Activated CD4-positive, alpha-beta T cell treated with anti-CD3 and anti-CD28 coated beads for 36 hours (primary cell): ENCODE measurements at regions not wholly inside any gene's neighbourhood (a gene's known extent, or its start where the extent isn't known, plus 50 kb on each side); places are given as distances from the start of the nearest gene placed in this dataset.
"Not testable (repeated sequence)": the region's sequence is repeated elsewhere in the genome, so short reads cannot be mapped to it uniquely, and the experiment has no call there.

Experiments used
- ATAC-seq: fragments of 200-7000 bp; cut with Tn5 transposase; one replicate; pipeline ENCODE4 v1.10.0; 2021; ENCODE audit warnings: mild to moderate bottlenecking, moderate library complexity
- CTCF ChIA-PET: fragments of 350-600 bp; sonication (Branson Sonifier 250); formaldehyde crosslinking; loops from one replicate; lab custom pipeline; 2021; ENCODE audit warnings: antibody characterized with exemption; lab: Charles Lee
- POLR2A ChIA-PET: fragments of 350-600 bp; sonication (Branson Sonifier 250); formaldehyde crosslinking; loops from one replicate; lab custom pipeline; 2021; ENCODE audit warnings: antibody characterized with exemption, inconsistent platforms; lab: Charles Lee
- DNase-seq: peaks from one replicate; pipeline ENCODE4 v3.0.0-alpha.2; 2020
- H3K27ac Mint-ChIP-seq: one replicate; pipeline ENCODE4 v1.8.0; 2021; ENCODE audit warnings: mixed read lengths
- H3K27me3 Mint-ChIP-seq: one replicate; pipeline ENCODE4 v1.8.0; 2021; ENCODE audit warnings: mixed read lengths
- H3K36me3 Mint-ChIP-seq: one replicate; pipeline ENCODE4 v1.8.0; 2021; ENCODE audit warnings: low read depth, mixed read lengths
- H3K4me1 Mint-ChIP-seq: one replicate; pipeline ENCODE4 v1.8.0; 2021; ENCODE audit warnings: mixed read lengths
- H3K4me3 Mint-ChIP-seq: one replicate; pipeline ENCODE4 v1.8.0; 2021; ENCODE audit warnings: mild to moderate bottlenecking, moderate library complexity, mixed read lengths
- H3K9me3 Mint-ChIP-seq: one replicate; pipeline ENCODE4 v1.8.0; 2021; ENCODE audit warnings: low read depth, mixed read lengths
- intact Hi-C, 2 experiments: fragments of 100-400 bp; cut with DNase I in 1 of 2; cut with micrococcal nuclease in 1 of 2; formaldehyde crosslinking; loops; one replicate each; pipeline versions ENCODE4 v1.14.2 to v1.15.1; 2022 to 2024; cut with DNase I, micrococcal nuclease

DNA sequence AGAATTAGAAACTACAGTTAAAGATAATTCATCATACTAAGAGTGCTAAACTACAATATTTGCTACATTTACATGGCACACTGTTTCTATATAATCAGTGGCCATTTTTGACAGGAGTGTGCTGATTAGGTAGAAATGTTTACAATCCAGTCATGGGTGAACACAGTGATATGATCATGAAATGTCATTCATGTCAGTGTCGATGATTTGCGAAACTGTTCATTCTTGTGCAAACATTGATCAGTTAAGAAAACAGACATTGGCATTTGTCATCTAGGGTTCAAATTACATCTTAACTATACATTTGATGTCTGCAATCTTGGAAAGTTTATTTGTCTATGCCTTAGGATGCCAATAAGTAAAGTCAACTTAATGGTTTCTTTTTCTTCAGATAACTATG lies 474.9 kb downstream of the DOK5 start:
- H3K9me3 Mint-ChIP-seq: peaks cover 2% of the 10 kb centered on the region
- ChIA-PET POLR2A (no interaction called here), CTCF (no interaction called here)
- no peaks in the 10 kb centered on the region for H3K36me3 Mint-ChIP-seq
- DNase-seq (no peak), ATAC-seq (no peak)
- H3K27me3 Mint-ChIP-seq: no peaks in the 10 kb centered on the region
- intact Hi-C loops: no loop called here
- no peak overlapping the region for H3K4me3 Mint-ChIP-seq
- H3K4me1 Mint-ChIP-seq: no peaks in the 10 kb centered on the region
- H3K27ac Mint-ChIP-seq: no peak overlapping the region

DNA sequence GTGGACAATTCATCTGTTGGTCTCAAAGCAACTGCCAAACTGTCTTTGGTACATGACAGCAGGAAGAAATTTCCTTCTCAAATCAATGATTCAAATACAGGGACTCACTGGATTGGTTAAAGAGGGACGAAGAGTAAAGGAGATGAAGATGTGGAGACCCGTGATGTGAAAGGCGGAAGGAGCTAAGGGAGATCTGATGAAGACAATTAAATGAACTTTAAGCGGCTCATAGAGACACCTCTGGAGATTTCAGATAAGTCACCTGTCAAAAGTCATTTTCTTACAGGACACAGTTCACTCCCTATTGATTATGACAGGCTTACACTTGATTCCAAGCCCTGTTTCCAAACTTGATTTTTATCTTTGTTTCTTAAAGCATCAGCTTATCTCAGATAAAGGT lies 466.3 kb downstream of the DOK5 start:
- H3K27me3 Mint-ChIP-seq: no peaks in the 10 kb centered on the region
- ATAC-seq (no peak), DNase-seq (no peak)
- intact Hi-C loops: no loop called here
- no peaks in the 10 kb centered on the region for H3K36me3 Mint-ChIP-seq
- no peaks in the 10 kb centered on the region for H3K4me1 Mint-ChIP-seq
- H3K4me3 Mint-ChIP-seq: no peak overlapping the region
- CTCF ChIA-PET: no interaction called here
- H3K27ac Mint-ChIP-seq: no peak overlapping the region
- peaks cover 2% of the 10 kb centered on the region for H3K9me3 Mint-ChIP-seq
- POLR2A ChIA-PET: no interaction called here

GRCh38 chr20:54940522-54940921 lies 465.1 kb downstream of the DOK5 start:
- no peak overlapping the region for H3K4me3 Mint-ChIP-seq
- no peaks in the 10 kb centered on the region for H3K36me3 Mint-ChIP-seq
- no peak overlapping the region for H3K27ac Mint-ChIP-seq
- ChIA-PET POLR2A (no interaction called here), CTCF (no interaction called here)
- ATAC-seq (no peak), DNase-seq (no peak)
- no peaks in the 10 kb centered on the region for H3K4me1 Mint-ChIP-seq
- no peaks in the 10 kb centered on the region for H3K27me3 Mint-ChIP-seq
- no peaks in the 10 kb centered on the region for H3K9me3 Mint-ChIP-seq
- intact Hi-C loops: no loop called here

GRCh38 chr20:54938707-54939106 lies 463.3 kb downstream of the DOK5 start:
- DNase-seq (no peak), ATAC-seq (no peak)
- H3K4me3 Mint-ChIP-seq: no peak overlapping the region
- ChIA-PET POLR2A (no interaction called here), CTCF (no interaction called here)
- no peaks in the 10 kb centered on the region for H3K27me3 Mint-ChIP-seq
- no peaks in the 10 kb centered on the region for H3K36me3 Mint-ChIP-seq
- H3K27ac Mint-ChIP-seq: no peak overlapping the region
- intact Hi-C loops: no loop called here
- H3K9me3 Mint-ChIP-seq: no peaks in the 10 kb centered on the region
- H3K4me1 Mint-ChIP-seq: no peaks in the 10 kb centered on the region

- Mint-ChIP-seq H3K36me3 (no peaks in the 10 kb centered on the region), H3K4me3 (no peak overlapping the region), H3K4me1 (no peaks in the 10 kb centered on the region), H3K27ac (no peak overlapping the region), H3K9me3 (no peaks in the 10 kb centered on the region), H3K27me3 (no peaks in the 10 kb centered on the region)
- DNase-seq (no peak), ATAC-seq (no peak)
- POLR2A ChIA-PET: no interaction called here
- CTCF ChIA-PET: no interaction called here
- intact Hi-C loops: no loop called here
Observed at GRCh38 chr20:54933212-54933904, 458.0 kb downstream of the DOK5 start.

- ATAC-seq (no peak), DNase-seq (no peak)
- ChIA-PET POLR2A (no interaction called here), CTCF (no interaction called here)
- intact Hi-C loops: no loop called here
- Mint-ChIP-seq H3K9me3 (peaks cover 4% of the 10 kb centered on the region), H3K4me1 (no peaks in the 10 kb centered on the region), H3K27ac (no peak overlapping the region), H3K27me3 (no peaks in the 10 kb centered on the region), H3K36me3 (no peaks in the 10 kb centered on the region), H3K4me3 (no peak overlapping the region)
Observed at GRCh38 chr20:54929191-54929590, 453.8 kb downstream of the DOK5 start.

DNA sequence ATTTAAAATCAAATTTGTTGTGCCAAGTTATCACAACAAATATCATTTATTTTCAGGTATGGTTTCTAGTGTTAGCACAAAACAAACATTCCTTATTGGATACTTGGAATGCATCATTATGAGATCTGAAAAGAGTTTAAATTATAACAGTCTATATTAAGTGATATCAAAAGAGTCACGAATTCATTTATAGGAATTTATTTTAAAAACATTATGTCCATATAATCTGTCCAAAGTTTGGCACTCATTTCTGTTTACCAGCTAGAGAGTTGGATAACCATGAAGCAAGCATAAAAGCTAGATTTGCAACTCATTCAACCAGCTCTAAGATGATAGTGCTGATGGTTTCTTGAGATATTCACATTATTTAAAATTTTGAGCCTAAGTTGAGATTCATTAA lies 453.2 kb downstream of the DOK5 start:
- Mint-ChIP-seq H3K27me3 (no peaks in the 10 kb centered on the region), H3K9me3 (peaks cover 4% of the 10 kb centered on the region), H3K27ac (no peak overlapping the region), H3K36me3 (no peaks in the 10 kb centered on the region), H3K4me1 (no peaks in the 10 kb centered on the region), H3K4me3 (no peak overlapping the region)
- CTCF ChIA-PET: no interaction called here
- POLR2A ChIA-PET: no interaction called here
- DNase-seq: no peak
- no peak for ATAC-seq
- intact Hi-C loops: no loop called here

DNA sequence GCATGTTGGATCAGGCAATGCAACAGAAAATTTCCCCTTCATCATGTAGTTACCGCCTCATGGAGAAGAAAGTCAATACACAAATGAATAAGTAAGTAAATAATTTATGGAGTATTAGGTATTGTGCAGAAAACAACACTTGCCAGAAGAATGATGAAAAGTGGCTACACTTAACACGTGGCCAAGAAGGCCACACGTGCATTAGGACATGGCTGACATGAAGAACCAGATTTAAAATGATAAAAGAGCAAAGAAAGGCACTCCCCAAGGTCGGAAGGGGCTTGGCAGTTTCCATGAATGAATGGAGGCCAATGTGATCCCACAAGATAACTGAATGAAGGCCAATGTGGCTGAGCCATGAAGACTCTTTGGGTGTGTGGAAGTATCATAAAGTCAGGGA lies 447.2 kb downstream of the DOK5 start:
- POLR2A ChIA-PET: no interaction called here
- H3K4me3 Mint-ChIP-seq: no peak overlapping the region
- H3K27me3 Mint-ChIP-seq: no peaks in the 10 kb centered on the region
- intact Hi-C loops: no loop called here
- DNase-seq: no peak
- peaks cover 8% of the 10 kb centered on the region for H3K9me3 Mint-ChIP-seq
- H3K4me1 Mint-ChIP-seq: no peaks in the 10 kb centered on the region
- no peak for ATAC-seq
- no peak overlapping the region for H3K27ac Mint-ChIP-seq
- H3K36me3 Mint-ChIP-seq: no peaks in the 10 kb centered on the region
- CTCF ChIA-PET: no interaction called here

GRCh38 chr20:54922096-54922495 lies 446.7 kb downstream of the DOK5 start:
- intact Hi-C loops: no loop called here
- ATAC-seq (no peak), DNase-seq (no peak)
- Mint-ChIP-seq H3K36me3 (no peaks in the 10 kb centered on the region), H3K9me3 (peaks cover 5% of the 10 kb centered on the region), H3K27me3 (no peaks in the 10 kb centered on the region), H3K27ac (no peak overlapping the region), H3K4me3 (no peak overlapping the region), H3K4me1 (no peaks in the 10 kb centered on the region)
- ChIA-PET CTCF (no interaction called here), POLR2A (no interaction called here)

DNA sequence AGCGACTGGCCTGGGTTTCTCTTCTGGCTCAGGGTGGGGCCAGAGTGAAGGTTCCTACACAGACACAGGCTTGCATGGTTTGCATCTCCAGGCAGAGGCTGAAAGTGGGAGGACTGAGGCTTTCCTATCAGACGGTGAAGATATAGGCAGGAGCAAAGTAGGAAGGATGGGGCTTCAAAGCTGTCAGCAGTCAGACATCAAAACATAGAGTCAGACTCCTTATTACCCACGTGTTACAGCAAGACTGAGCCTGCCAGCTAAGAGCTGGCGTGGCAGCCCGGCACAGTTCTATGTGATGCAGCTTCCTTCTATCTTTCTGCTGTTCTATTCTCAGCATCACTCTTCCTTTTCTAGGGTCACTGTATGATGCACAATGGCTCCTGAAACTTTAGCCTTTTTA lies 445.1 kb downstream of the DOK5 start:
- ChIA-PET POLR2A (no interaction called here), CTCF (interaction anchor here (0.6 kb wide), 2 partner anchors 137 to 142 kb away, joined by 3 to 4 read pairs; no protein-coding TSS in a partner anchor)
- H3K9me3 Mint-ChIP-seq: peaks cover 4% of the 10 kb centered on the region
- ATAC-seq (no peak), DNase-seq (no peak)
- intact Hi-C loops: no loop called here
- no peak overlapping the region for H3K4me3 Mint-ChIP-seq
- no peaks in the 10 kb centered on the region for H3K36me3 Mint-ChIP-seq
- H3K27me3 Mint-ChIP-seq: no peaks in the 10 kb centered on the region
- H3K27ac Mint-ChIP-seq: no peak overlapping the region
- no peaks in the 10 kb centered on the region for H3K4me1 Mint-ChIP-seq

- H3K27ac Mint-ChIP-seq, H3K4me1 Mint-ChIP-seq, ATAC-seq, CTCF ChIA-PET, H3K9me3 Mint-ChIP-seq, H3K36me3 Mint-ChIP-seq, DNase-seq, intact Hi-C loops, POLR2A ChIA-PET, H3K27me3 Mint-ChIP-seq, H3K4me3 Mint-ChIP-seq: not testable (repeated sequence)
Observed at GRCh38 chr20:54918993-54919392, 443.6 kb downstream of the DOK5 start.

GRCh38 chr20:54914995-54915394 lies 439.6 kb downstream of the DOK5 start:
- peaks cover 7% of the 10 kb centered on the region for H3K9me3 Mint-ChIP-seq
- ChIA-PET POLR2A (no interaction called here), CTCF (interaction anchor here (0.5 kb wide), 1 partner anchor 43 kb away, joined by 3 read pairs; no protein-coding TSS in a partner anchor)
- DNase-seq (no peak), ATAC-seq (no peak)
- no peak overlapping the region for H3K4me3 Mint-ChIP-seq
- H3K4me1 Mint-ChIP-seq: no peaks in the 10 kb centered on the region
- no peaks in the 10 kb centered on the region for H3K36me3 Mint-ChIP-seq
- intact Hi-C loops: no loop called here
- no peaks in the 10 kb centered on the region for H3K27me3 Mint-ChIP-seq
- H3K27ac Mint-ChIP-seq: no peak overlapping the region
